Esophagus (tissue), 2 donors: ENCODE measurements at regions not wholly inside any gene's neighbourhood (a gene's known extent, or its start where the extent isn't known, plus 50 kb on each side); places are given as distances from the start of the nearest gene placed in this dataset.
"Not testable (repeated sequence)": the region's sequence is repeated elsewhere in the genome, so short reads cannot be mapped to it uniquely, and the experiment has no call there.

ENCODE experiments used
- H3K27ac ChIP-seq, 2 donors: one replicate each; pipeline ENCODE4 v1.5.1; 2013; ENCODE audit warnings: low read depth in 2 of 2, mild to moderate bottlenecking in 2 of 2, inconsistent platforms in 1 of 2, low read length in 1 of 2, moderate library complexity in 1 of 2
- H3K27me3 ChIP-seq, 2 donors: one replicate each; pipeline ENCODE4 v1.6.1; 2013; ENCODE audit warnings: low read length in 2 of 2, control low read depth in 1 of 2, mild to moderate bottlenecking in 1 of 2; ENCODE audit not compliant: insufficient read depth in 2 of 2, control insufficient read depth in 1 of 2
- H3K36me3 ChIP-seq, 2 donors: one replicate each; pipeline ENCODE4 v1.6.1; 2013; ENCODE audit warnings: low read length in 1 of 2; ENCODE audit not compliant: control insufficient read depth in 2 of 2, insufficient read depth in 2 of 2
- H3K4me1 ChIP-seq, 2 donors: one replicate each; pipeline ENCODE4 v1.6.1; 2013; ENCODE audit warnings: low read length in 1 of 2; ENCODE audit not compliant: control insufficient read depth in 2 of 2, insufficient read depth in 2 of 2
- H3K4me3 ChIP-seq, 2 donors: one replicate each; pipeline ENCODE4 v1.5.1; 2013; ENCODE audit warnings: low read length in 2 of 2, mild to moderate bottlenecking in 2 of 2, low read depth in 1 of 2, moderate library complexity in 1 of 2
- H3K9me3 ChIP-seq, 2 donors: one replicate each; pipeline ENCODE4 v1.6.1; 2013; ENCODE audit warnings: mild to moderate bottlenecking in 2 of 2, low read depth in 1 of 2, low read length in 1 of 2, moderate library complexity in 1 of 2; ENCODE audit not compliant: control insufficient read depth in 2 of 2, insufficient read depth in 1 of 2
- WGBS, 2 donors: extraction: QIAGEN DNeasy Blood & Tissue Kit; methylation state at CpG; one replicate each; pipeline ENCODE4 v1.1.7; 2013; 5-methylcytosine and 5-hydroxymethylcytosine counted together
- donor health status: healthy with polysubstance abuse.
- donor health status: Bipolar disorder and iron deficiency.

DNA sequence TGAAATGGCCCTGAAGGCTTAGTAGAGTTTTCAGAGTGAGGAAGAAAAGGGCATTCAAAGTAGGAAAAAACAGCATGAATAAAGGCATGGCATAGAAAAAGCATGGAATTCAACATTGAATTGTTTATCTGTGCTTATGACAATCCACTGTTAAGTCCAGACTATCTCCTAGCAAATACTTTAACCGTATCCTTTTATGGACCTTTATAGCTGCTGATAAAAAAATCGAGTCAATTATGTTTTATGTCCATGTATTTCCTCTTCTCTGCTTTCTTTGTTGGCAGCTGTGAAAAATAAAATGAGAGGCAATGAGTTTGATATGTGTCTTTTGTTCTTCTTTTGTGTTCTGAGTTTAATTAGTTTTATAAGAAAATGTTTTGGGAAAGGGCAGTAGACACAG lies 70.4 kb downstream of the TDRD15 start:
- WGBS, 2 donors, result 50 to 61% methylated on average over 2 of the region's 2 CpGs
- H3K4me1 ChIP-seq, result no peaks in the 10 kb centered on the region
- H3K36me3 ChIP-seq, result no peaks in the 10 kb centered on the region
- no peak overlapping the region for H3K4me3 ChIP-seq
- H3K27me3 ChIP-seq, result no peaks in the 10 kb centered on the region
- H3K27ac ChIP-seq, result no peak overlapping the region
- no peaks in the 10 kb centered on the region for H3K9me3 ChIP-seq

DNA sequence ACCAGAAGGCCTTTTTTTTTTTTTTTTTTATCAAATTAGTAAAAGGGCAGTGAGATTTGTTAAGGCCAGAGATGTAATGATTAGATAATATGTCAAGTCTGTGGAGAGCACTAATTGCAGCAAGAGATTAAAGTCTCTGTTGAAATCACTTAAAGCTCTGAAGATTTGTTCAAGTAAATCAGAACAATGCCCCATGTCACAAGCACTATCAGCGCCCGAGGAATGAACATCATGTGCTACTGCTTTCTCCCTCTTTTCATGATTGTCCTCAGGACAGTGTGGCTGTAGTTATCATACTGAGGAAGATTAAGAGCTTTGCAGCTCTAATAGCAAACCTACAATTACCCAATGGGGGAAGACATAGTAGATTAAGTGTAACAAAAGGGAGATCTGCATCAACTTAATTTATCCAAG lies 71.1 kb downstream of the TDRD15 start:
- WGBS, 2 donors, result 63 to 75% methylated on average over 2 of the region's 2 CpGs
- H3K27ac ChIP-seq, result no peak overlapping the region
- H3K4me3 ChIP-seq, result no peak overlapping the region
- H3K4me1 ChIP-seq, result no peaks in the 10 kb centered on the region
- no peaks in the 10 kb centered on the region for H3K9me3 ChIP-seq
- H3K27me3 ChIP-seq, result no peaks in the 10 kb centered on the region
- no peaks in the 10 kb centered on the region for H3K36me3 ChIP-seq

DNA sequence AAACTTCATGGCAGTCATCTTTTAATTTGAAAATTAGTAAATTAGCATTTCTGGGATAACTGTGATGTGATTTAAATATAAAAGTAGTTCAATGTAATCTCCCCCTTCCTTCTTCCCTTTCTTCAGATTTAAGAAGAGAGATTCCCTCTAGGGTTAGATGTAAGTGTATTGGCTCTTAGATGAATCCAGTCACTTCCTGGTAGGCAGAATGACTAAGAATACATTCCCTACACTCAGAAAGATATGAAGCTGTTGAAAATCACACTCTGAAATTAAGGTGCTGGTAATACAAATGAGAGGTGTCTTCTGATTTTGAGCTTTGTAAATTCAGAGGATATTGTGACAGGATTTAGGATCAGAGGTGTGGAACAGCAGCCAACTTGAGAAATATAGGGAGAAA lies 71.6 kb downstream of the TDRD15 start:
- Histone ChIP-seq H3K9me3 (no peaks in the 10 kb centered on the region), H3K27ac (no peak overlapping the region), H3K4me1 (no peaks in the 10 kb centered on the region), H3K27me3 (no peaks in the 10 kb centered on the region), H3K36me3 (no peaks in the 10 kb centered on the region), H3K4me3 (no peak overlapping the region)

DNA sequence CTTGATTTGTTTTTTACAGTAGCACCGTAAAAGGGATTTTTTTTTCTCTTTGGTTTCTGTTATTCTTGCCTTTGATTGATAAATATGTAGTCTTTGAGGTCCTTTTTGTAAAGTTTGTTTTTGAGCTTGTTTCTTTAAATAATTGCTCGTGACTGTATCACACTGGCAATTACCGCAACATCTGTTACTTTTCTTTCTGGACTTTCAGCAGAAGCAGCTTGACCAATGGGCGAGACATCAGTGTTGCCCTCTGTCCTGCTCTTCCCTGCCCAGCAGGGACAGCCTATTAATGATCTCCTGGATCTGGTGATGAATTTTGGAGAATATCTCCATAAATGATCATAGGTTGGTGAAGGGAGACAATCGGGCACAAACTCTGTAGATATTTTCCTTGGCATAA lies 74.9 kb downstream of the TDRD15 start:
- WGBS, 2 donors, result 81% methylated on average over 5 of the region's 5 CpGs

DNA sequence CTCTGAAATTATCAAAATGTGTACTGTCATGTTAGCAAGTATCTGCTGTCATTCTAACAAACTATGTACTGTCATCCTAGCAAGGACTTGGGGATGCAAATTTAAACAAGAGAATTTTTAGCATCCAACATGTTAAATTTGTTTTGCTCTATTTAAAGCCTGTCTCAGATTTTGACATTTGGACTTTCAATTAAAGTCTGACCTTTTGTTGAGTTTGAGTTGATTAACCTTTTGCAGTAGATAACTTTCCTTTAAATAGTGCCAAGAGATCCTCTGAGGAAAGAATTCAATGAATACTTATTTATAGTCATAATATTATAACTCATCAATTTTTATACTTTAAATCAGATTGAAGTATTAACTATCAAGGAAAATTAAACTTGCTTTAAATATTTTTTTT lies 80.2 kb downstream of the TDRD15 start:
- no peak overlapping the region for H3K27ac ChIP-seq
- no peaks in the 10 kb centered on the region for H3K9me3 ChIP-seq
- no peak overlapping the region for H3K4me3 ChIP-seq
- H3K36me3 ChIP-seq, result no peaks in the 10 kb centered on the region
- no peaks in the 10 kb centered on the region for H3K4me1 ChIP-seq
- no peaks in the 10 kb centered on the region for H3K27me3 ChIP-seq

More for the DNA sequence above, 74.9 kb downstream of the TDRD15 start:
- Histone ChIP-seq H3K27me3 (no peaks in the 10 kb centered on the region), H3K27ac (no peak overlapping the region), H3K9me3 (no peaks in the 10 kb centered on the region), H3K36me3 (no peaks in the 10 kb centered on the region), H3K4me1 (no peaks in the 10 kb centered on the region), H3K4me3 (no peak overlapping the region)

DNA sequence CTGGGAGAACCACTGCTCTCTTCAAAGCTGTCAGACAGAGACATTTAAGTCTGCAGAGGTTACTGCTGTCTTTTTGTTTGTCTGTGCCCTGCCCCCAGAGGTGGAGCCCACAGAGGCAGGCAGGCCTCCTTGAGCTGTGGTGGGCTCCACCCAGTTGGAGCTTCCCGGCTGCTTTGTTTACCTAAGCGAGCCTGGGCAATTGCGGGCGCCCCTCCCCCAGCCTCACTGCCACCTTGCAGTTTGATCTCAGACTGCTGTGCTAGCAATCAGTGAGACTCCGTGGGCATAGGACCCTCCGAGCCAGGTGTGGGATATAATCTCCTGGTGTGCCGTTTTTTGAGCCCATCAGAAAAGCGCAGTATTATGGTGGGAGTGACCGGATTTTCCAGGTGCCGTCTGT lies 90.3 kb downstream of the TDRD15 start:
- not testable (repeated sequence) for H3K9me3 ChIP-seq, H3K4me3 ChIP-seq, H3K36me3 ChIP-seq, H3K27me3 ChIP-seq, H3K27ac ChIP-seq, H3K4me1 ChIP-seq
- 86 to 89% methylated on average over 9 to 10 of the region's 10 CpGs for WGBS, 2 donors

DNA sequence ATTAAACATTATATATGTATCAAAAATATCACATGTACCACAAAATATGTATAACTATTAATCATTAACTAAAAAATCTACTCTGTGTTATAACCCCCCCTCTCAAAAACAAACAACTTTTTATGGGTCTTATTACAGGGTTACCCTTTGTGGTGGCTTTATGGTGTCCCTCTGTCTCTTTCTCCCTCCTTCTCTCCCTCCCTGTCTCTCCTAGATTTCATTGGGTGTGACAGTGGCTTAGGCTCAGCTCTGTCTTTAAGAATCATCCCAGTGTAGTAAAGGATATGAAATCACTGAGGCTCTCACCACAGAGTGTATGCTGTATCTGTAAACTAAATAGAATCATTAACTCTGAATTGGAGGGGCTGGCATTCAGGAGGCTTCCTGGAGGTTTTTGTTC lies 93.7 kb downstream of the TDRD15 start:
- H3K4me3 ChIP-seq, result no peak overlapping the region
- H3K27ac ChIP-seq, result no peak overlapping the region
- H3K36me3 ChIP-seq, result no peaks in the 10 kb centered on the region
- H3K4me1 ChIP-seq, result no peaks in the 10 kb centered on the region
- no peaks in the 10 kb centered on the region for H3K27me3 ChIP-seq
- no peaks in the 10 kb centered on the region for H3K9me3 ChIP-seq

DNA sequence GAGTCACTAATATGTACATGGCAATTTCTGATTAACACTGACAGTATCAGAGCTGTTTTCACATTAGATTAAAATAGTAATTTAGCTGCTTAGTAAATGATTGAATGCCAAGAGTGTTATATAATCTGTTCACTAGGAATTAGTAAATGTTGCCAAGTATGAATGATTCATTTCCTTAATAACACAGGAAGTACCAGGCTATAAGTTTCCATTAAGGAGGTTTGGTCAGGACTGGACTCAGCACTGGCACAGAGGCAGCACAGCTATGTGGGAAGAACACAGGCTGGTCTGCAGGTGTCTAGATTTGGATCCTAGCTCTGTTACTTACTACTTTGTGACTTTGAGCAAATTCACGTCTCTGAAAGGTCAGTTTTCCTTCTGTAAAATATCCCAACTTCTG lies 97.2 kb downstream of the TDRD15 start:
- Histone ChIP-seq H3K9me3 (no peaks in the 10 kb centered on the region), H3K36me3 (no peaks in the 10 kb centered on the region), H3K4me1 (no peaks in the 10 kb centered on the region), H3K4me3 (no peak overlapping the region), H3K27me3 (no peaks in the 10 kb centered on the region), H3K27ac (no peak overlapping the region)
- 21 to 32% methylated on average over 1 of the region's 1 CpG for WGBS, 2 donors

DNA sequence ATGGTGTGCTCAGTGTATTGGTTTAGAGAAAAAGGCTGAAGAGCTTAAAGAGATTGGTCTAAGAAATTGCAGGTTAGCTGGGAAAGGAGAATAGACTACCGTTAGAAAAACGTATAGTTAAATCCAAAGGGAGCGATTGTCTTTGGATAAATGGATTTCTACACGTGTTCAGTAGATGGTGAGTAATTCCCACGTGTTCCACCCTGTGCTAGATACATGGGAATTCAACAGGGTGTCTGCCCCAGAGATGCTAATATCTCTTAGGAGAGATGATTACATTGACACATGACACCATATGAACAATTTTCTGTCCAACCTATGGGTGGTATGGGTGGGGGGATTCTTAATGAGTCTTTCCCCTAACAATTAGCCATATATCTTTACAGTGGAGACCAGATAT lies 99.8 kb downstream of the TDRD15 start:
- Histone ChIP-seq H3K4me3 (no peak overlapping the region), H3K9me3 (no peaks in the 10 kb centered on the region), H3K36me3 (no peaks in the 10 kb centered on the region), H3K27ac (no peak overlapping the region), H3K27me3 (no peaks in the 10 kb centered on the region), H3K4me1 (no peaks in the 10 kb centered on the region)
- WGBS, 2 donors, result 77 to 82% methylated on average over 5 of the region's 5 CpGs

DNA sequence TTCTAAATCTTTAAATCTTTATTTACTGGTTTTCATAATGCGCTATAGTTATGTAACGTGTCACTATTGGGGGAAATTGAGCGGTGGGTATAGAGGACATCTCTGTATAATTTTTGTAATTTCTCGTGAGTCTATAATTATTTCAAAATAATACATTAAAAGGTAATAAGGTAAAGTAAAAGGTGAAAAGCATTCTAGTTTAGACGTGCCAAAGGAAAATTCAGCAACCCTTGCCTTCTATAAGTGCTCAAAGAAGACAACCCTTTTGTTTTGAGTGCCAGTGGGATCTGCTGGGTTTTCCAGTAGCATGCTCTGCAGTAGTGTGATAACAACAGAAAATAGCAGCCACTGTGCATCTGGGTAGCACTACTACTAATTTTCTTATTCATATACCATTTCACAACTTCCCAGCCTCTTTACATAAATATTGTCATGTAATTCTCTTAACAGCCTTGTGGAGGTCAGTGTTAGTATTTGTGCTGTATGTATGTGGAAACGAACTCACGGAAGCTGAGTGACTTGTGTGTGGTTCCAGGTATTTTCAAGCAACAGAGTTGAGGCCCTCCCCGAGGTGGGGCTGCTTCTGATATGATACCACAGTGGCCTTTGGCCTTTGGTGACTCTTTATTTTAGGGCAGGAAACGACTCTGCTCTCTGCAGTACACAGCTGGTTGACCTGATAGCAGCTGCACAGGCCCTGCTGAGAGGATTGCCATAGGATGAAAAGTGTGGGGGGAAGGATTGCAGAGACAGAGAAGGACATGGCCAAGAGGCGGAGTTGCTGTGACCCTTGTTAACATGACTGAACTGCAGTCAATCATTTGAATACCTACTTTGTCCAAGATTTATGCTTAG lies 104.5 kb downstream of the TDRD15 start:
- H3K9me3 ChIP-seq, result no peaks in the 10 kb centered on the region
- 67 to 71% methylated on average over 10 of the region's 10 CpGs for WGBS, 2 donors
- H3K4me1 ChIP-seq, result no peaks in the 10 kb centered on the region
- H3K27me3 ChIP-seq, result no peaks in the 10 kb centered on the region
- no peaks in the 10 kb centered on the region for H3K36me3 ChIP-seq
- no peak overlapping the region for H3K4me3 ChIP-seq
- no peak overlapping the region for H3K27ac ChIP-seq
